NT2/D1 (cell line): ENCODE measurements at regions not wholly inside any gene's neighbourhood (a gene's known extent, or its start where the extent isn't known, plus 50 kb on each side); places are given as distances from the start of the nearest gene placed in this dataset.

Experiments
- SUZ12 ChIP-seq: IDR thresholded peaks from 2 replicates; pipeline ENCODE4 v1.6.1; 2011; ENCODE audit not compliant: insufficient read length, insufficient read depth; ENCODE audit errors: extremely low read depth
- ZNF274 ChIP-seq: IDR thresholded peaks from 2 replicates; pipeline ENCODE4 v1.6.1; 2011; ENCODE audit warnings: mild to moderate bottlenecking, low read depth, low read length

DNA sequence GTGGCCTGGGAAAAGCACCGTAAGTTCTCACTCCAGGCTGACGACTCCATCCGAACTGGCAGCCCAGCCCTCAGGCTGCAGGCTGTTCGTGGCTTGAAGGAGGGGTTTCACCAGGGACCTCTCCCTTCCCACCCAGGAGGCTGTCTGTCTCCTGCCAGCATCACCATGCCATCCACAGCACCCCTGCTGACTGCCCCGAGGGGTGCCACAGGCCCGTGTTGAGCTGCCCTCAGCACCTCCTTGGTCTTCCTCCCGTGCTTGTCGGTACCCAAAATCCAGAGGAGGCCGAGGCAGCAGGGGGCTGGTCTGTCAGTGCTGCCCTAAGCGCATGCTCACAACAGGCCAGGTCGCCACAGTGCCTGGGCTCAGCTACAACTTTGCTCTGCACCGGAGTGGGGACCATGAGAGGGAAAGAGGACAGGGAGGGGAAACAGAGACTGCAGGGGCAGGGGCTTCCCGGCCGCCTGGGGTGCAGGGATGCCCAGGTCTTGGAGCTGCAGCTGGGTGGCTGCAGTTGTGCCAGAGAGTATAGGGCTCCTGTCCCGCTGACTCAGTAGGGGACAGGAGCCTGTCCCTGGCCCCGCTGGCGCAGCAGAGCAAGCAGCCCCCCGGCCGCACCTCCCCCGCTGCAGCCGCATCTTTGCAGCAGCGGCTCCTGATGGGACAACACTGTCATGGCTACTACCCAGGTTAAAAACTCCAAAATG lies 963.7 kb upstream of the CRIM1 start:
- no peak for TF ChIP-seq ZNF274
- TF ChIP-seq SUZ12, result no peak
